Fibroblast of skin of right quadriceps (primary cell): ENCODE measurements at regions not wholly inside any gene's neighbourhood (a gene's known extent, or its start where the extent isn't known, plus 50 kb on each side); places are given as distances from the start of the nearest gene placed in this dataset.

ENCODE experiments used
- DNase-seq: peaks from one replicate; pipeline ENCODE4 v3.0.0-alpha.2; 2013

DNA sequence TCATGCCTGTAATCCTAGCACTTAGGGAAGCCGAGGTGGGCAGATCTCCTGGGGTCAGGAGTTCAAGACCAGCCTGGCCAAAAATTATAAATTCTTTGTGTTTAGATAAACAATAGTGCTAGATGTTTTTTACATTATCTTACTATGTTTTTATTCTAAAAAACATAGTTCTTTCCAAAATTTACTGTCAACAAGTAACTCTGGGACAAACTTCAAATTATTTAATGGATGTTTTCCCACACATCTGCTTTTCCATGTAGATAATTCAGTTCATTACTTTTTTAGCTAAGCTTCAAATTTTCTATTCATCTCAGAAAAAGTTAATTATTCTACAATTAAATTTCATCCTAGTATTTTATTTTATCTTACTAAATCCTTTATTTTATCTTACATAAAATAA is 596.2 kb upstream of the LRRC4C start:
- DNase-seq, result no peak

DNA sequence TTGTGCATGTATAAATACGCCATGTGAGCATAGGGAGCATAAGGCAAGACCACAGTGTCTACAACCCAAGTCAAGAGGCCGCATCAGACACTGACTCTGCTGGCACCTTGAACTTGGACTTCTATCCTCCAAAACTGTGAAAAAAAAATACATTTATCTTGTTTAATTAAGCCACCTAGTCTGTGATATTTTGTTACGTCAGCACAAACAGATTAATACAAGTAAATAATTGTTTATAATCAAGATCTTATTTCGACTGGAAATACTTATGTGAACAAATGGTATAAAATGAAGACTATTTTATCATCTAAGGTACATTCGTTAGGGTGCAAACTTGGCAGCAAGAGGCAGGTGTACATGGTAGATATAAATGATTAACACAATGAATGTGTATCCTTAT is 599.3 kb upstream of the LRRC4C start:
- DNase-seq, result no peak

GRCh38 chr11:42065199-42065598 is 605.7 kb upstream of the LRRC4C start:
- no peak for DNase-seq

DNA sequence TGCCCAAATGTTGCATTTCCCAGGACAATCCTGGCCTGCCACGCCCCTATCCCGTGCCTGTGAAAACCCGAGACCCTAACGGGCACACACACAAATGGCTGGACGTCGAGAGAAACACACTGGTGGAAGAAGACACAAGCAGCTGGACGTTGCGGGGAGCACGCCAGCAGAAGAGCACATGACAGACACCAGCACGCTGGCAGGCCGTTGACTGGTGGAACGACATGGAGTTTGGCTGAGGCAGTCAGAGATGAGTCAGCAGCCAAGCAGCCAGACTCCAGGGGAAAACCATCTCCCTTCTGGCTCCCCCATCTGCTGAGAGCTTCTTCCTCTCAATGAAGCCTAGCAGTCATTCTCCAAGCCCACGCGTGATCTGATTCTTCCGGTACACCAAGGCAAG is 606.7 kb upstream of the LRRC4C start:
- peak; percentile 6 for DNase-seq

DNA sequence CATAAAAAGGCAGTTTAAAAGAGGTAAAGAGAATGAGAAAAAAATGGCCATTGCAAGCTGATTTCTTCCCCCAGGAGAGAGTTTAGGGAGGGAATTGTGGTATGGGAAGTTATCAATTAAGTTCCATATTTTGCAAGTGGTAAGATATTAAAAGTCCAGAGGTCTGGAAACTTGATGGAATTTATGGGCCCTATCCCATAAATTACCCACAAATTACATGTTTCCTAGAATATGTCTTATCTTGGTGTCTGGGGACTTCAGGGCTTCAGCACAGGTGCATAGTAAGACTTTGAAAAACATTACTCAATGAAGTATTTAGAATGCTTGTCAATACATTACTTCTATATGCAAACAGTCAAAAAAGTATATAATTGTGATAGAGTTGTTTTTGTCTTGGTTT is 614.9 kb upstream of the LRRC4C start:
- no peak for DNase-seq

DNA sequence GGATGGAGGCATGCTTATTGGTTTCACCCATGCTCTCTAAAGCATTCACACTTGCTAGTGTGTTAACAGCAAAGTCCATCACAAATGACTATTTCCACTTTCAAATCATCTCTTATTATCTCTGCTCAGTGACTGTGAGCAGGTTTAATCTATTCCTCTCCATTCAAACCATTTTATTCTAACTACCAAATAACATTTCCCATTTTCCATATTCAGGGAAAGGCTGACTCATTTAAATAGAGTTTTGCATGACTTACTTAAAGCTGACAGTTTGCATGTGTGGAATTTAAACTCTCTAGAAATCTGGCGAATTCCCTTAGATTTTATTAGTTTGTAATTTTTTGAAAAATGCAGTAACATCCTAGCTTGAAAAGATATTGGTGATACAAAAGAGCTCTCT is 615.7 kb upstream of the LRRC4C start:
- DNase-seq, result no peak

GRCh38 chr11:42077794-42078193 is 618.3 kb upstream of the LRRC4C start:
- no peak for DNase-seq

DNA sequence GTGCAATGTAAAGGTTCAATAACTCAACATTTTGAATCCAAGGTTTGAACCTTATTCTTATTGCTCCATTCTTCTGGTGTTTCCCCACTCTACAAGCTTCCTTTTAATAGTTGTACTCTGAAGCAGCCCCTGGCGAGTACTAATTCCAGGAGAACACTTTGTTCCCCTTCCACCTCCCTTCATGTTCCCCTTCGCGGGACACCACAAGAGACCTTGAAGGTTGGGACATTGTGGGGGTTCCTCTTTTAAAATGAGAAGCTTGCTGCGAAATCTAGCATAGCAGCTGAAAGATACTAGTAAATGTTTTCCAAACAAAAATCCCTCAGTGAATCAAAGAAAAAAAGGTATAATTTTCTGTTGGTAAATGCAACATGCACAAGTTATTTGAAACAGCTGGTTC is 626.3 kb upstream of the LRRC4C start:
- no peak for DNase-seq

- no peak for DNase-seq
Measured at GRCh38 chr11:42093541-42093940, 634.1 kb upstream of the LRRC4C start.

GRCh38 chr11:42098075-42098474 is 638.6 kb upstream of the LRRC4C start:
- DNase-seq, result no peak

DNA sequence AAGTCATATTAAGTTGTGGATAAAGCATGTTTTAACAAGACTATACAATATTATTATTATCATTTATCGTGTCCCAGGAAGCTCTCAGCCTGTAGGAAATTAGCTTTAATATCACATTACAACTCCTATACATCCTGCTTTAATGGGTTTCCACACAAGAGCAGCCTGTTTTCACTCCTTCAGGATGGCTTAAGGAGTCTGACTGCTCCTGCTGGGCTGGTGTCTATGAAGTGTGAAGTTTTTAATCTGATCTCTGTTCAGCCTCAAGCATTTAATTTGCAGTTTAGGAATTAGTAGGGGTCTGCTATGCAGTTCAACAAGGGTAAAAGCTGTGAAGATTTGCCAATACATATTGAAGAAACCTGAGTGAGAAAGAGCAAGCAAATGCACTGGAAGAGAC is 653.4 kb upstream of the LRRC4C start:
- no peak for DNase-seq

GRCh38 chr11:42114927-42115326 is 655.5 kb upstream of the LRRC4C start:
- DNase-seq, result no peak

DNA sequence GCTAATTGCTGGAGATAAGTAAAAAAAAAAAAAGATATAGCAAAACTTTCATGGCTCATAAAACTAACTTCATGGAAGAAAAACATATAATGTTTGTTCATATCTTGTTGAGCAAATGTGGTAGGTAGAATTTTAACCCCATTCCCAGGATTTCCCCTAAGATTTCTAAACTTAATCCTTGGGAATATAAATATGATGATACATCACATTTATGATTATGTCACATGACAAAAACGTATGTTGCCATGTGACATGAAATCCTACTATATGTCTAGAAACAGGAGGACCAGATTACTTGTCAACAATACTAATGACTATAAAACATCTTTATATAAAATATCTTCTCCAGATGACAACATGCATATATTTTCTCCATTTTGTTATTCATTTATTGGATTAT is 679.0 kb upstream of the LRRC4C start:
- DNase-seq, result no peak

GRCh38 chr11:42145311-42145710 is 685.9 kb upstream of the LRRC4C start:
- DNase-seq, result no peak

DNA sequence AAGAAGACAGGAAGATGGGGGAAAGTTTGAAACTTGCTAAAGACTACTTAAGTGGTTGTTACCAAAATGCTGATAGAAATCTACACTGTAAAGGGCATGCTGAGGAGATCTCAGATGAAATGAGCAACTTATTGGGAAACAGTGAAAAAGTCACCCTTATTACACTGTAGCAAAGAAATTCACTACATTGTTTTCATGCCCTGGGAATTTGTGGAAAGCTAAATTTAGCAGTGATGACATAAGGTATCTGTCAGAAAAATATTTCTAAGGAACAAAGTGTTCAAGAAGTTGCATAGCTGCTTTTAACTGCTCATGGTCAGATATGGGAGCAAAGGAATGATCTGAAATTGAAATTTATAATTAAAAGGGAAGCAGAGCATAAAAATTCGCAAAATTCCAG is 702.4 kb upstream of the LRRC4C start:
- DNase-seq, result peak; percentile 80

DNA sequence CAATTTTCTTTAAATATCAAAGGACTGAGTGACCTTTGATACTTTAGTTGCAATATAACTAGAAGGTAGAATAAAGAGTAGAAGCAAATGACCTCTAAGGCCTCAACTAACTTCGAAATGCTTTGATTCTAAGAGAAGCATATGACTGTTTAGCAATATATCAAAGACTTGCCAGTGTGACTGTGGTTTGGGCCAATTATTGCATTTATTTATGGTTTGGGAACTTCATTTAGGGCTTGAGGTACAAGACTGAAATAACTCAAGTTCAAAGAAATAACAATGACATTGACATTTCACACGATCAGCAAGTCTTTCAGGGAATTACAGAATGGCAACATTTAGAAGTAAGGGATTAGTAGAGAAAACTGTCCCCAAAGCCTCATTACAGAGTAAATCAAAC is 709.7 kb upstream of the LRRC4C start:
- no peak for DNase-seq

GRCh38 chr11:42170601-42171000 is 711.1 kb upstream of the LRRC4C start:
- peak; percentile 67 for DNase-seq

- DNase-seq, result peak; percentile 20
Measured at GRCh38 chr11:42171046-42171445, 711.6 kb upstream of the LRRC4C start.

DNA sequence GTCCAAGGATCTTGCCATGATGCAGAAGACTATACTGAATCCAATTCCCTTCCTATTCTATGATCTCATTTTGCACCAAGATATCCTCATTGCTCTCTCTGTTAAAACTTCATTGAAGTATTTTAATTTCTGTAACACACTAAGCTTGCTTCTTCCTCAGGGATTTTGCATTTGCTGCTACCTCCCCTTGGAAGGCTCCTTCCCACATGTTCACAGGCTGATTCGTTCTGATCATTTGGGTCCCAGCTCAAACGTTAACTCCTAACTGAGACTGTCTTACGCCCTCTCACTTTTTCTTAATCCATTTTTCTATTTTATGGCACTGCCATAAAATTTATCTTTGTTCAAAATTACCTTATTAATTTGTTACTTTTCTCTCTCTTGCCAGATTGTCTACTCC is 713.0 kb upstream of the LRRC4C start:
- DNase-seq, result no peak

DNA sequence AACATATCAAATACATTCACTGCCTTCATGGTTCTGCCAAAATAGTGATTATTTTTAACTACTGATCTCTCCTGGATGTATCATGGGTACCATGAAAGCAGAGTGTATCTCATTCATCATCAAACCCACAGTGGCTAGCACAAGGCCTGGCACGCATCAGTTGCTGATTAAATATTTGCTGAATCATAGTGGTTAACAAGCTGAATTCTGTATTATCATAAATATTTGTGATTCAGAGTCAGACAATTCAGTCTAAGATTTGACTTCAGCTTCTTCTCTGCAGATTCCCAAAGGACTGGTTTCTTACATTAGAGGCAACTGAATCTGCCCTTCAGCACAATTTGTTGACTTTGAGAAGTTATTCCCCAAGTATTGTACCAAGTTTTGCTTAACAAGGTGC is 715.8 kb upstream of the LRRC4C start:
- DNase-seq, result peak; percentile 90

- peak; percentile 46 for DNase-seq
Measured at GRCh38 chr11:42179216-42179615, 719.8 kb upstream of the LRRC4C start.

GRCh38 chr11:42195289-42196013 is 736.0 kb upstream of the LRRC4C start:
- DNase-seq, result no peak

GRCh38 chr11:42200311-42200710 is 740.9 kb upstream of the LRRC4C start:
- no peak for DNase-seq

DNA sequence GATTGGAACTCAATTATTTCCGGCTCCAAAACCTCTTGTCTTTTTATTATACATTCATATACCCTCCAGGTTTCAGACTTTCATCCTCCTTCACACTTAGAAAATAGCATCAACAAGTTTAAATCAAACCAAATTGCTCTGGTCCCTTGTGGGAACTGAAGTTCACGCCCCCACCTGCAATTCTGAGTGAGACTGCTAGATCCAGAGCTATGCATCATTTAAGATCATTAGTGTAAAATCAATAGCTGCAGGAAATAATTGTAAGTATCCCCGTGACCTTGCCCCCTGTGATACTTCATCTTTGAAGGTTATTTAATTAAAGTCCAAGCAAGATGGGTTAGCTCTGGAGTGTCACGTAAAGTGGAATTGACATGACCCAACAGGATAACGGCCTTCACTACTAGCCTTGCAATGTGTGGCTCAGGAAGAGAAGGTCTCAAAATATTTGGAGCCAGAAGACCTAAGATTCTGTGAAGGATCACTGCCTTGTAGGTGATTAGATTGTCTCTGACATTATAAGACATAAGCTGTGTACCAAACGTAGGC is 742.2 kb upstream of the LRRC4C start:
- DNase-seq, result no peak

DNA sequence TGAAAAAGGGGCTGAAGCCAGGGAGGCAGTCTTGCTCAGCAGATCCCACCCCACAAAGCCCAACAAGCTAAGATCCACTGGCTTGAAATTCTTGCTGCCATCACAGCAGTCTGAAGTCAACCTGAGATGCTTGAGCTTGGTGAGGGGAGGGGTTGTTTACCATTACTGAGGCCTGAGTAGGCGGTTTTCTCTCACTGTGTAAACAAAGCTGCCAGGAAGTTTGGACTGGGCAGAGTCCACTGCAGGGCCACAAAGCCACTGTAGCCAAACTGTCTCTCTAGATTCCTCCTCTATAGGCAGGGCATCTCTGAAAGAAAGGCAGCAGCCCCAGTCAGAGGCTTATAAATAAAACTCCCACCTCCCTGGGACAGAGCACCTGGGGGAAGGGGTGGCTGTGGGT is 746.1 kb upstream of the LRRC4C start:
- no peak for DNase-seq
